ENCODE measurements at regions not wholly inside any gene's neighbourhood (a gene's known extent, or its start where the extent isn't known, plus 50 kb on each side); places are given as distances from the start of the nearest gene placed in this dataset.
"Not testable (repeated sequence)": the region's sequence is repeated elsewhere in the genome, so short reads cannot be mapped to it uniquely, and the experiment has no call there.

DNA sequence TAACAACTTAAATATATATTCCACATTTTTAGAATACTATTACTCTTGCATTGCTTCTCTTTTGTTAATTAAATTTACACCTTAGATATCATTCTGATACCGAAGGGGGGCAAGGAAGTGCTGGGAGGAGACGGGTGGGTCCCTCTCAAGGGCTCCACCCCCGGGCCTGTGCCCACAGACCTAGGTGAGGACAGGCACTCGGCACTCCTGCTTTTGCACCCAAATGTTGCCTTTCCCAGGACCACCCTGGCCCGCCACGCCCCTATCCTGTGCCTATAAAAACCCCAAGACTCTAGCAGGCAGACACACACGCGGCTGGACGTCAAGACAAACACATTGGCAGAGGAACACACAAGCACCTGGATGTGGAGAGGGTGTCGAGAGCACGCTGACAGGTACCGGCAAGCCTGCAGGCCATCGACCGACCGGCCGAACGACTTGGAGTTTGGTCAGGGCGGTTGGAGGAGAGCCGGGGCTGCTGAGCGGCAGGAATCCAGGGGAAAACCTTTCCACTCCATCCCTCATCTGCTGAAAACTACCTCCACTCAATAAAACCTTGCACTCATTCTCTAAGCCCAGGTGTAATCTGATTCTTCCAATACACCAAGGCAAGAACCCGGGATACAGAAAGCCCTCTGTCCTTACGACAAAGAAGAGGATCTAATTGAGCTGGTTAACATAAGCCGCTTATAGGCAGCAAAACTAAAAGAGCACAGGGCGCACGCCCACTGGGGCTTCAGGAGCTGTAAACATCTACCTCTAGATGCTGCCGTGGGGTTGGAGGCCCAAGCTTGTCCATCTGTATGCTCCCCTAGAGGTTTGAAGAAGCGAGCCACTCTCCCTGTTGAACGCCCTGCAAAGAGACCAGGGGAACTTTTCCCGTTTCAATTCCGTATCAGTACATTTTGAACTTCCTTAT lies 197.4 kb upstream of the PRSS16 start:
- Histone ChIP-seq H3K9me3 (no peaks in the 10 kb centered on the region), H3K4me1 (peaks cover 0 to 20% (median 6%) of the 10 kb centered on the region in 3 donors), H3K36me3 (no peaks in the 10 kb centered on the region), H3K27ac (no peak overlapping the region), H3K27me3 (no peaks in the 10 kb centered on the region), H3K4me3 (no peak overlapping the region)
- TF ChIP-seq, protein P1, sequence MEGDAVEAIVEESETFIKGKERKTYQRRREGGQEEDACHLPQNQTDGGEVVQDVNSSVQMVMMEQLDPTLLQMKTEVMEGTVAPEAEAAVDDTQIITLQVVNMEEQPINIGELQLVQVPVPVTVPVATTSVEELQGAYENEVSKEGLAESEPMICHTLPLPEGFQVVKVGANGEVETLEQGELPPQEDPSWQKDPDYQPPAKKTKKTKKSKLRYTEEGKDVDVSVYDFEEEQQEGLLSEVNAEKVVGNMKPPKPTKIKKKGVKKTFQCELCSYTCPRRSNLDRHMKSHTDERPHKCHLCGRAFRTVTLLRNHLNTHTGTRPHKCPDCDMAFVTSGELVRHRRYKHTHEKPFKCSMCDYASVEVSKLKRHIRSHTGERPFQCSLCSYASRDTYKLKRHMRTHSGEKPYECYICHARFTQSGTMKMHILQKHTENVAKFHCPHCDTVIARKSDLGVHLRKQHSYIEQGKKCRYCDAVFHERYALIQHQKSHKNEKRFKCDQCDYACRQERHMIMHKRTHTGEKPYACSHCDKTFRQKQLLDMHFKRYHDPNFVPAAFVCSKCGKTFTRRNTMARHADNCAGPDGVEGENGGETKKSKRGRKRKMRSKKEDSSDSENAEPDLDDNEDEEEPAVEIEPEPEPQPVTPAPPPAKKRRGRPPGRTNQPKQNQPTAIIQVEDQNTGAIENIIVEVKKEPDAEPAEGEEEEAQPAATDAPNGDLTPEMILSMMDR (IDR thresholded peaks at IDR 0.05), result no peak
- no peak for TF ChIP-seq POLR2A (IDR thresholded peaks at IDR 0.05)
- intact Hi-C loops (cut with DNase I), result no loop called here
- DNase-seq, result no peak
- 51 to 57% methylated on average over 24 to 28 of the region's 30 CpGs for WGBS, 2 donors

- Histone ChIP-seq H3K4me1 (peaks cover 0 to 20% (median 6%) of the 10 kb centered on the region in 3 donors), H3K27ac (peak overlapping the region in 1 of 4 donors; percentile 9)
- H3K4me3 ChIP-seq; intact Hi-C loops (cut with DNase I); H3K27me3 ChIP-seq; H3K9me3 ChIP-seq; DNase-seq; H3K36me3 ChIP-seq: not testable (repeated sequence)
- 57 to 67% methylated on average over 10 of the region's 10 CpGs for WGBS, 2 donors
These were observed 195.3 kb upstream of the PRSS16 start for GRCh38 chr6:27052082-27052730.

- no peaks in the 10 kb centered on the region for H3K36me3 ChIP-seq
- no peaks in the 10 kb centered on the region for H3K9me3 ChIP-seq
- intact Hi-C loops (cut with DNase I), result no loop called here
- 56 to 60% methylated on average over 5 of the region's 5 CpGs for WGBS, 2 donors
- H3K27me3 ChIP-seq, result peaks cover 0 to 7% (median 0%) of the 10 kb centered on the region in 4 donors
- DNase-seq, result no peak
- H3K27ac ChIP-seq, result peak overlapping the region in 1 of 4 donors; percentile 9
- H3K4me3 ChIP-seq, result no peak overlapping the region
- peaks cover 0 to 20% (median 6%) of the 10 kb centered on the region in 3 donors for H3K4me1 ChIP-seq
- TF ChIP-seq, protein P1 (IDR thresholded peaks at IDR 0.05), result no peak
- TF ChIP-seq POLR2A (IDR thresholded peaks at IDR 0.05), result no peak
These were observed 194.8 kb upstream of the PRSS16 start for GRCh38 chr6:27052731-27053082.

DNA sequence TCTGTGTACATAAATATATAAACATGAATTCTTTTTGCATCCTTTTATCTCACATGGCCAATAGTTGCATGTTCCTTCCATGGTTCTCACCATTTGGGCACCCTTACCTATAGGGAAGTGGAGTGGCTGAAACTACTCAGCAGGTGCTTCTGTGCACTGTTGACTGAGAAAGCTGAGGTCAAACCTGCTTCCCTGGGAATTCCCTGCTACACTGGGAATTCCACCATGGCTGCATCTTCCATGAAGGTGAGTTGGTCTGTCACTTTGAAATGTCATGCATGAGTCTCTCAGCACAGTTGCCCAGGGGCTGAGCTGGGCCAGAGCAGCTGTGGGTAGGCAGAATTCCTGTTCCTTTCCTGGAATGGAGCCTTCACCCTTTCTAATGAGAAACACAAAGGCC lies 193.8 kb upstream of the PRSS16 start:
- no peak for DNase-seq
- H3K27me3 ChIP-seq, result peaks cover 0 to 7% (median 0%) of the 10 kb centered on the region in 4 donors
- no peak overlapping the region for H3K4me3 ChIP-seq
- H3K36me3 ChIP-seq, result no peaks in the 10 kb centered on the region
- no peaks in the 10 kb centered on the region for H3K9me3 ChIP-seq
- intact Hi-C loops (cut with DNase I), result no loop called here
- TF ChIP-seq POLR2A (IDR thresholded peaks at IDR 0.05), result no peak
- TF ChIP-seq, protein P1 (IDR thresholded peaks at IDR 0.05), result no peak
- peaks cover 0 to 20% (median 6%) of the 10 kb centered on the region in 3 donors for H3K4me1 ChIP-seq
- H3K27ac ChIP-seq, result no peak overlapping the region

DNA sequence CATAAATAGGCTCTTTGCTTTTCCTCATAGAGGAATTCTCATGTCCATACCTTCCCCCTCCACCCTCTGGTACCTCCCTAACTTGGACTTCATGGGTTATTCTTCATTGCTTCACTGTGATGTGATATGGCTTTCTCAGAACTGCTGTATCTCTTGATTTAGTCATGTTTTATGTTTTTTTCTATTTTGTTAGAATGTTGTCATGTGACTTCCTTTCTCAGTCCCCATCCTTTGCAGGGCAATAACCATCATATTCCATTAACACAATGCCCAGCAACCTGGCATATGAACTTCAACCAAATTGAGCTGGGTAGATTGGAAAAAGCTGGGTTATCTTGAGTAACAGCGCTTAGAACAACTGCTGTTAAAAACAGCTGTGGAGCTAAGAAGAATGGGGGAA lies 190.9 kb upstream of the PRSS16 start:
- H3K27ac ChIP-seq, result no peak overlapping the region
- no peaks in the 10 kb centered on the region for H3K36me3 ChIP-seq
- peaks cover 0 to 10% (median 0%) of the 10 kb centered on the region in 3 donors for H3K4me1 ChIP-seq
- H3K4me3 ChIP-seq, result no peak overlapping the region
- no peak for DNase-seq
- H3K27me3 ChIP-seq, result peaks cover 0 to 7% (median 0%) of the 10 kb centered on the region in 4 donors
- intact Hi-C loops (cut with DNase I), result no loop called here
- whole genome bisulfite sequencing, 2 donors, result 88 to 95% methylated on average over 1 of the region's 1 CpG
- TF ChIP-seq POLR2A (IDR thresholded peaks at IDR 0.05), result no peak
- TF ChIP-seq, protein P1 (IDR thresholded peaks at IDR 0.05), result no peak
- H3K9me3 ChIP-seq, result no peaks in the 10 kb centered on the region

All from esophagus squamous epithelium (tissue), 5 donors.